ENCODE measurements at regions not wholly inside any gene's neighbourhood (a gene's known extent, or its start where the extent isn't known, plus 50 kb on each side); places are given as distances from the start of the nearest gene placed in this dataset.
"Not testable (repeated sequence)": the region's sequence is repeated elsewhere in the genome, so short reads cannot be mapped to it uniquely, and the experiment has no call there.

DNA sequence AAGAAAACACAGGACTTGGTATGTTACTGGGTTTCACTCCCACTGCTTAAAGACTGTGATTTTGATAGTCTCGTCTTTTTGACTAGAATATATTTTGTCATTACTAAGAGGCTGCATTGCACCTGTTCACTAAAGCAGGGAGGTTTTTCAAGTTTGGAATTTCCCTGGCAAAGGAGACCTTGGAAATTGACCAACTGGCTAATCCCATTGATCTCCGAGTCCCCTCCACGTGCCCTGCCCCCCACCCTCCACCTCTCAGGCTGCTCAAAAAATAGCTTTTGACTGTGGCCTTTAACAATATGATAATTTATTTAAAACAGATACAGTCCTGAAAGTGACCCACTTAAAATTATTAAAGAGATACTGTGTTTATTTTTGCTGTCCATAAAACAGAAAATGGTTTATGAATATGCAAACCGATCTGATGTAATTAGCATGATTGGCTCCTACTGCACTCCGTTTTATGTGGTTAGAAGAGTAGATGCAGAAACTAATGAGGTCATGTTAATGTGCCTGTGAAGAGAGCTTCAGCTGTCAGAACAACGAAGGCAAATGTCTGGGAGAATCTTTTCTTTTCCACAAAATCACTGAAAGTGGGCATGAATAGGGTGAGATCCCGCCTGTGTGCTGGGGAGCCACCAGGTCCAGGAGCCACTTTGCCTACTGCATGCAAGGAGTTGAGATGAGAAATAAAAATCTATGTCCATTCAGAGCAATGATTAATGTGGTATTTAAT, 361.5 kb downstream of the RRAGC start:
- TF ChIP-seq CTCF (IDR thresholded peaks at IDR 0.05; ENCODE audit: low read depth, low read length) = no peak
- in situ Hi-C loops (cut with HindIII; ENCODE audit: low sequenced_read_pairs) = no loop called here
- H3K4me3 ChIP-seq (ENCODE audit: low read depth, low read length) = no peak overlapping the region
- no peak for DNase-seq (ENCODE audit: low read depth, low spot score)

DNA sequence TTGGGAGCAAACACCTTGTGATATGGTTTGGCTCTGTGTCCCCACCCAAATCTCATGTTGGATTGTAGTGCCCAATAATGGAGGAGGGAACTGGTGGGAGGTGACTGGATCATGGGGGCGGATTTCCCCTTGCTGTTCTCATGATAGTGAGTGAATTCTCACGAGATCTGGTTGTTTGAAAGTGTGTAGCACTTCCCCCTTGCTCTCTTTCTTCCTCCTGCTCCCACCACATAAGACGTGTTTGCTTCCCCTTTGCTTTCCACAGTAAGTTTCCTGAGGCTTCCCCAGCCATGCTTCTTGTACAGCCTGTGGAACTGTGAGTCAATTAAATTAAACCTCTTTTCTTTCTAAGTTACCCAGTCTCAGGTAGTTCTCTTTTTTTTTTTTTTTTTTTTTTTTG, 366.3 kb downstream of the RRAGC start:
- DNase-seq (ENCODE audit: low read depth, low spot score); H3K4me3 ChIP-seq (ENCODE audit: low read depth, low read length); in situ Hi-C loops (cut with HindIII; ENCODE audit: low sequenced_read_pairs): not testable (repeated sequence)

DNA sequence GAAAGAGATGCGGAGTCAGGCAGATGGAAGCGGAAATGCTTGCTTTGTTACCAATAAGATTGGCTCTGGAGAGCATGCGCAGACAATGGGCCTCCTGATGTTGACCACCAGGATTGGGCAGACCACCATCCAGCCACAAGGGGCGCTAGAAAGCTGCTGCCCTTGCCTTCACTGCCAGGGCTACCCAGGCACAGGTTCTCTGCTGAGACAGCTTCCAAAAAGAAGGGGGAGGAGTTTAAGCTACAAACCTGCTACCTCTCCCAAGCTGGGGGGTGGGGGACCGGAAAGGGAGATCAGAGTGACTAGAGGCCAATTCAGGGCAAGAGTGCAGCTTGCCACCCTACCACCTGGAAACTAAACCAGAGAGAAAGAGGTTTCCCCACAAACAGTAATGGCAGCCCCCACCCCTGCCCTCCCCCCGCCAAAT, 369.7 kb downstream of the RRAGC start:
- no peak for DNase-seq (ENCODE audit: low read depth, low spot score)
- in situ Hi-C loops (cut with HindIII; ENCODE audit: low sequenced_read_pairs) = no loop called here
- H3K4me3 ChIP-seq (ENCODE audit: low read depth, low read length) = no peak overlapping the region
- TF ChIP-seq CTCF (IDR thresholded peaks at IDR 0.05; ENCODE audit: low read depth, low read length) = peak; percentile 54

GRCh38 chr1:38488162-38488898, 371.2 kb downstream of the RRAGC start:
- in situ Hi-C loops (cut with HindIII; ENCODE audit: low sequenced_read_pairs) = no loop called here
- H3K4me3 ChIP-seq (ENCODE audit: low read depth, low read length) = no peak overlapping the region
- DNase-seq (ENCODE audit: low read depth, low spot score) = no peak
- TF ChIP-seq CTCF (IDR thresholded peaks at IDR 0.05; ENCODE audit: low read depth, low read length) = no peak

GRCh38 chr1:38487396-38487795, 372.2 kb downstream of the RRAGC start:
- H3K4me3 ChIP-seq (ENCODE audit: low read depth, low read length) = no peak overlapping the region
- in situ Hi-C loops (cut with HindIII; ENCODE audit: low sequenced_read_pairs) = no loop called here
- no peak for DNase-seq (ENCODE audit: low read depth, low spot score)
- TF ChIP-seq CTCF (IDR thresholded peaks at IDR 0.05; ENCODE audit: low read depth, low read length) = no peak

GRCh38 chr1:38486085-38486484, 373.5 kb downstream of the RRAGC start:
- no peak overlapping the region for H3K4me3 ChIP-seq (ENCODE audit: low read depth, low read length)
- TF ChIP-seq CTCF (IDR thresholded peaks at IDR 0.05; ENCODE audit: low read depth, low read length) = no peak
- no peak for DNase-seq (ENCODE audit: low read depth, low spot score)
- in situ Hi-C loops (cut with HindIII; ENCODE audit: low sequenced_read_pairs) = no loop called here

All from astrocyte of the spinal cord (primary cell).